Putamen (tissue), 1 donor: ENCODE measurements at regions not wholly inside any gene's neighbourhood (a gene's known extent, or its start where the extent isn't known, plus 50 kb on each side); places are given as distances from the start of the nearest gene placed in this dataset.
"Not testable (repeated sequence)": the region's sequence is repeated elsewhere in the genome, so short reads cannot be mapped to it uniquely, and the experiment has no call there.

Experiments used
- DNase-seq: peaks from one replicate; pipeline ENCODE4 v3.0.0-alpha.2; 2016; ENCODE audit warnings: low spot score

- no peak for DNase-seq
These were observed 587.5 kb downstream of the CD109 start for GRCh38 chr6:74283532-74283931.

- no peak for DNase-seq
These were observed 586.2 kb downstream of the CD109 start for GRCh38 chr6:74282143-74282689.

GRCh38 chr6:74280130-74280692, 584.2 kb downstream of the CD109 start:
- DNase-seq = no peak

- DNase-seq = no peak
These were observed 581.8 kb downstream of the CD109 start for GRCh38 chr6:74277777-74278186.

- DNase-seq = no peak
These were observed 577.5 kb downstream of the CD109 start for GRCh38 chr6:74273541-74273940.

- DNase-seq = no peak
These were observed 573.5 kb downstream of the CD109 start for GRCh38 chr6:74269600-74269858.

- no peak for DNase-seq
These were observed 573.0 kb downstream of the CD109 start for GRCh38 chr6:74268815-74269599.

GRCh38 chr6:74259981-74260380, 564.0 kb downstream of the CD109 start:
- no peak for DNase-seq

GRCh38 chr6:74256781-74257180, 560.8 kb downstream of the CD109 start:
- DNase-seq = no peak

- DNase-seq = no peak
These were observed 560.4 kb downstream of the CD109 start for GRCh38 chr6:74256381-74256780.

- not testable (repeated sequence) for DNase-seq
These were observed 559.0 kb downstream of the CD109 start for GRCh38 chr6:74255007-74255406.

- not testable (repeated sequence) for DNase-seq
These were observed 558.1 kb downstream of the CD109 start for GRCh38 chr6:74254147-74254546.

- DNase-seq = no peak
These were observed 557.3 kb downstream of the CD109 start for GRCh38 chr6:74253261-74253660.

- no peak for DNase-seq
These were observed 554.3 kb downstream of the CD109 start for GRCh38 chr6:74250161-74250818.

- no peak for DNase-seq
These were observed 553.7 kb downstream of the CD109 start for GRCh38 chr6:74249658-74250057.

- DNase-seq = no peak
These were observed 553.0 kb downstream of the CD109 start for GRCh38 chr6:74248966-74249365.

GRCh38 chr6:74222768-74223333, 526.8 kb downstream of the CD109 start:
- no peak for DNase-seq

GRCh38 chr6:74213995-74214394, 518.0 kb downstream of the CD109 start:
- no peak for DNase-seq

GRCh38 chr6:74208239-74208638, 512.2 kb downstream of the CD109 start:
- DNase-seq = no peak

GRCh38 chr6:74199215-74199915, 503.4 kb downstream of the CD109 start:
- DNase-seq = no peak

- no peak for DNase-seq
These were observed 501.3 kb downstream of the CD109 start for GRCh38 chr6:74197310-74197709.

- no peak for DNase-seq
These were observed 491.8 kb downstream of the CD109 start for GRCh38 chr6:74187811-74188210.
